GDM1 (cell line): ENCODE measurements at regions not wholly inside any gene's neighbourhood (a gene's known extent, or its start where the extent isn't known, plus 50 kb on each side); places are given as distances from the start of the nearest gene placed in this dataset.

Source experiments
- DNase-seq: peaks from one replicate; lab custom pipeline; 2025; lab: John Stamatoyannopoulos, UW

GRCh38 chr5:124274949-124275348 is 471.5 kb downstream of the ZNF608 start:
- DNase-seq = no peak

GRCh38 chr5:124264499-124264898 is 481.9 kb downstream of the ZNF608 start:
- no peak for DNase-seq

GRCh38 chr5:124263680-124264491 is 482.6 kb downstream of the ZNF608 start:
- no peak for DNase-seq

GRCh38 chr5:124262991-124263571 is 483.4 kb downstream of the ZNF608 start:
- DNase-seq = no peak

GRCh38 chr5:124262470-124262869 is 484.0 kb downstream of the ZNF608 start:
- no peak for DNase-seq

- no peak for DNase-seq
Observed at GRCh38 chr5:124261848-124262247, 484.6 kb downstream of the ZNF608 start.

- no peak for DNase-seq
Observed at GRCh38 chr5:124260921-124261515, 485.4 kb downstream of the ZNF608 start.

GRCh38 chr5:124259017-124259416 is 487.4 kb downstream of the ZNF608 start:
- DNase-seq = no peak

- DNase-seq = no peak
Observed at GRCh38 chr5:124257048-124257447, 489.4 kb downstream of the ZNF608 start.

GRCh38 chr5:124253203-124253810 is 493.1 kb downstream of the ZNF608 start:
- DNase-seq = no peak

GRCh38 chr5:124252747-124253146 is 493.7 kb downstream of the ZNF608 start:
- no peak for DNase-seq

GRCh38 chr5:124252191-124252638 is 494.2 kb downstream of the ZNF608 start:
- DNase-seq = no peak

- no peak for DNase-seq
Observed at GRCh38 chr5:124245276-124245675, 501.2 kb downstream of the ZNF608 start.

- DNase-seq = no peak
Observed at GRCh38 chr5:124240732-124241131, 505.7 kb downstream of the ZNF608 start.

- no peak for DNase-seq
Observed at GRCh38 chr5:124239572-124239971, 506.9 kb downstream of the ZNF608 start.

GRCh38 chr5:124238350-124238749 is 508.1 kb downstream of the ZNF608 start:
- no peak for DNase-seq

GRCh38 chr5:124237206-124237695 is 509.2 kb downstream of the ZNF608 start:
- no peak for DNase-seq

- no peak for DNase-seq
Observed at GRCh38 chr5:124236361-124237205, 509.9 kb downstream of the ZNF608 start.

- no peak for DNase-seq
Observed at GRCh38 chr5:124235576-124235975, 510.9 kb downstream of the ZNF608 start.

GRCh38 chr5:124234770-124235562 is 511.5 kb downstream of the ZNF608 start:
- DNase-seq = no peak
